ENCODE measurements at regions not wholly inside any gene's neighbourhood (a gene's known extent, or its start where the extent isn't known, plus 50 kb on each side); places are given as distances from the start of the nearest gene placed in this dataset.
"Not testable (repeated sequence)": the region's sequence is repeated elsewhere in the genome, so short reads cannot be mapped to it uniquely, and the experiment has no call there.

DNA sequence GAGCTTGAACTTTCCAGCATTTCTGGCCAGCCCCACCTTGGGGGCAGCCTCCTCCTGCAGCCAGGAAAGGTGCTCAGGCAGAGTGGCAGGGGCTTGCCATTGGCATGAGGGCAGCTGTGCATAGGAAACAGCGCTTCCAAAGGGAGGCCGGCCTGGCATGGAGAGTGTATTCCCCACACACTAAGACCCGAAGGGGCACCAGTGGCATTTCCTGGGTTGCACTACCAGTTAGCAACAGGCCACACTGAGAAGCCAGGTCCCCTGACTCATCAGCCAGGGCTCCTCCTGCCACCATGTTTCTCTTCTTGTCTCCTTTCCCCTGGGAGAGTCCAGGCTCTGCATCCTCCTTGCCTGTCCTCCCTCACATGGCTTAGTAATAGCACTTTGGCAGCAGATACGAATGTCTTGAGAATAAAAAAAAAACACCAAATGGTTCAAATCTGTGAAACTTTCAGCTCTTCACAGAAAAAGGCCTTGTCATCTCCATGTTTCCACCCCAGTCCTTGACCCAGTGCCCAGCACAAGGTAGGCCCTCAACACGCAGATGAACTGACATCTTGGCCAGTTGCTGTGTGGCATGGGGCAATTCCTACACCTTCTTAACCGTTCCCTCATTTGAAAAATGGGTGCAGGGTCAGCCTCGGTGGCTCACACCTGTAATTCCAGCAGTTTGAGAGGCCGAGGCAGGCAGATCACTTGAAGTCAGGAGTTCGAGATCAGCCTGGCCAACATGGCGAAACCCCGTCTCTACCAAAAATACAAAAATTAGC lies 180.4 kb downstream of the SMAD6 start:
- DNase-seq (ENCODE audit: low read depth in 4 of 4, low spot score in 3 of 4) = no peak

DNA sequence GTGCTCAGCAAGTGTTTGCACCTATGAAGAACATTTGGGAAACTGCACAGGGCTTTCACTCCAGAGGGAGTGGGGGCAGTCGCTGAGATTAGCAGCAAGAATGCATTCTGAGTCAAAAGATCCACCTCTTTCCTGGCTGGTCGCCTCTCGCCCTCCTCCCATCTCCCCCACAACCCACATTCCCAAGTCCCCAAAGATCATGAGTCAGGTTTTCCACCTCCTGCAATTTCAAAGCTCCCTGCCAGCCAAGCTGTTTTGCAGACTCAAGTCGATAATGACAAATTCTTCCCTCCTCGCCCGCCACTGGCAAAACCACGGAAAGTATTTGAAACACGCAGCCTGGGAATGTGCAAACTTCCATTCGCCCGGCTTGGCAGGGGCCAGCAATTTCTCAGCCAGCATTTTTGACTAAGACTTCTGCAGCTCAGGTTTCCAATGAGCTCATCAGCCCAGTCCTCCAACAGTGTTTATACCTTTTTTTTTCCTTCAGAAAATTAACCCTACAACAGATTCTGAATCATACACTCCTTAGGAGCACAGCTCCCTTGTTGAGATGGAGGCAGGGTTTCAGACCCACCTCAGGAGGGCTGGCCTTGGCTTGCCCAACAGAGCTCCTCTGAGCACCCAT lies 181.4 kb downstream of the SMAD6 start:
- peak; percentile 35 to 72 (median 60) for DNase-seq (ENCODE audit: low read depth in 4 of 4, low spot score in 3 of 4)

DNA sequence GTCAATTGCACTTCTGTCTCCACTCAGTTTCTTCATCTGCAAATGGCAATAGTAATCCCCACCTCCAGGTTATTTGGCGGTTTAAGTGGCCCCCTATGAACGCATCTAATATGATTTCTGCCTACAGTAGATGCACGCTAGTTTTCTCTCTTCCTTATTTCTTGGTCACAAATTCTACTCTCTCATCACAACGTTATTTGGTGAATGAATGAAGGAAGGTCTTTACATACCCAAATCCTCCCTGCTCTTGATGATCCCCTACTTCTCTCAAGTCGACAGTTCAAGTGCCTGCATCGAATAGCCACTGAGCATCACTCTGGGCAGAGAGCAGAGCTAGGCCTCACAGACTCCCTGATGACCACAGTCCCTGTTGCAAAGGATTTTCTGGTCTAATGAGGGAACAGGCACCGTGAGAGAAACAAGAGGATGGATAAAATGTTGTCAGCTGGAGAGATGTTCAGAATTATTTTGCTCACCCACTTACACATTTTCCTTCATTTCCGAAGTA lies 181.2 kb upstream of the SMAD3 start:
- no peak for DNase-seq (ENCODE audit: low read depth in 4 of 4, low spot score in 3 of 4)

DNA sequence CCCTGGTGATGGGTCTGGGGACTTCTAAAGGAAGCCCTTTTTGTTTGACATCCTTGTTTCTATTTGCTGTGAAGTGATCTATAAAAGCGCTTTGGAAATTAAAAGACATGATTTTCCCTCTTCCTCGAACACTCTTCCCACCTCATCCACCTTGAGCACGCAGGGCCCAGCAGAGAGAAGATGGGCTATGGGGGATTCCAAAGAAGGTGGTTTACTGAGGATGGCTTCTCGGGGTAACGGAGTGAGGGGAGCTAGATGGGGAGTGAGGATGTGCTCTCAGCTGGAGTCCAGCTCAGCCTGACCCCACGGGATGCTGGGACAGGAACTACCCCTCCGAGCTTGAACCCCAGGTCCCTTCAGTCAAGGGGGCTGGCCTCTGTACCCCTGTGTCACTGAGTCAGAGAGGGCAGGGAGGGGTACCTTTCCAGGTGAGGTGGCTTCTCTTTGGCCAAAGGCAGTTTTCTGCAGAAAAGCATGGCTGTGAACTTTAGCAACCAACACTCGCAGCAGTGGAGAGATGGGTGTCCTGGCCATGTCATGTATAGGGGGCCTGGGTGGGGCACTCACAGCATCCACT lies 180.7 kb upstream of the SMAD3 start:
- no peak for DNase-seq (ENCODE audit: low read depth in 4 of 4, low spot score in 3 of 4)

DNA sequence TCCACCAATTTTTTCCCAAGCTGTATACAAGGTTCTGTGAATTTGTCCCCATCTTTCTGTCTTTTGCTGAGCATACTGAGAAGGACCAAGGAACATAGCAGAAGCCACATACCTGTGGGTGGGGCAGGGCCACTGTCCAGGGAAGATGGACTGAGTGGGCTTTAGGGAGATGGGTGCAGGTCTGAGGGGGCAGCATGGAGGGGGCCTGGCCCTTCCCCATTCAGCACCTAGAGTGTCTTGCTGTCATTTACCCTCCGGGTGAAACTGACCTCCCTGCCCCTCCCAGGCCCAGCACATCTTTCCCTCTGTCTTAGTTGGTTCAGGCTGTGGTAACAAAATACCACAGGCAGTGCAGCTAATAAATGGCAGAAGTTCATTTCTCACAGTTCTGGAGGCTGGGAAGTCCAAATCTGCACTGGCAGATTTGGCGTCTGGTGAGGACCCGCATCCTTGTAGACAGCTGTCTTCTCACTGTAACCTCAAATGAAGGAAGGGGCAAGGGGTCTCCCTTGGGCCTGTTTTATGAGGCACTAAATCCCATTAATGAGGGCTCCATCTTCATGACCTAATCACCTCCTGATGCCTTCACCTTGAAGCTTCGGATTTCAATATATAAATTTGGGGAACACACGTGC lies 180.0 kb upstream of the SMAD3 start:
- no peak for DNase-seq (ENCODE audit: low read depth in 4 of 4, low spot score in 3 of 4)

DNA sequence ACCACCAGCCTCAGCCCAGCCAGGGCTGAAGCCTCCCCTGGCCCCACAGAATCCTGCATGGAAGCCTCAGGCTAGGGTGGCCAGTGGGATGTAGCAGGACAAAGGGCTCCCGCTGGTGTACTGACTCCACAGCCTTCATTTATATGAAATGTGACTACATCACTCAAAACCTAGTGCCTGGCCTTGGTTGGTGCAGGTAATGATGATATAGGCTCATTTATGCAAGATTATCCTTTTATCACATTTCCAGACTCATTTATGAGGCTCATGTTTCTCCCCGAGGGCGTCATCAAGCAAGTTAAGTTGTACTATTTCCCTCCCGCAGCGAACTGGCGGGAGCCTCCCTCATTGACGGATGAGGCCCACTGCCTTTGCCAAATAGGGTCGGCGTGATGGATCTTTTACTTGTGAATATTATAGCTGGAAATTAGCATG lies 179.1 kb upstream of the SMAD3 start:
- no peak for DNase-seq (ENCODE audit: low read depth in 4 of 4, low spot score in 3 of 4)

DNA sequence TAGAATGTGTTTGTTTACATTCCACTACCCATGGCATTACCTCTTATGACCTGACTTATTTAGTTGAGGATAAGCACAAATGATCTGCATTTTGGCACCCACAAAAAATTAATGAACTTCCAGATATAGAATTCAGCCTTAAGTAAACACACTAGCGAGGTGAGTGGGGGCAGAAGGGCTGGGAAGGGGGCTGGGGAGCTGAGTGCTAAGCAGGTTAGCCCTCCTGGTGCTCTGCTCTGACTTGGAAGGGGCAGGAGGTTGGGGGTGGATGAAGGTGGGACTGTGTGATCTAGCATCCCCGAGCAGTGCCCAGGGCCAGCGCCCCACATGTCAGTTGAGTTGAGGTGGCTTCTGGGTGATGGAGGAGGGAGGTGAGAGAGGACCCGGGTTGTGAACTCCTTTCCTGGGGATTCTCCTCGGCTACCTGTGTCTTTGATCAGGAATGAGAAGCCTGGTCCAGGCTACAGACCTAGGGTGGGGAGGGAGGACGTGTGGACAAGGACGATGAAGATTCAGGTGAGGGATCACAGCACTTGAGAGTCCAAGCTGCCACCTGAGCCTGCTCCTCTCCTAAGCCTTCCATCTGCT lies 178.6 kb upstream of the SMAD3 start:
- no peak for DNase-seq (ENCODE audit: low read depth in 4 of 4, low spot score in 3 of 4)

DNA sequence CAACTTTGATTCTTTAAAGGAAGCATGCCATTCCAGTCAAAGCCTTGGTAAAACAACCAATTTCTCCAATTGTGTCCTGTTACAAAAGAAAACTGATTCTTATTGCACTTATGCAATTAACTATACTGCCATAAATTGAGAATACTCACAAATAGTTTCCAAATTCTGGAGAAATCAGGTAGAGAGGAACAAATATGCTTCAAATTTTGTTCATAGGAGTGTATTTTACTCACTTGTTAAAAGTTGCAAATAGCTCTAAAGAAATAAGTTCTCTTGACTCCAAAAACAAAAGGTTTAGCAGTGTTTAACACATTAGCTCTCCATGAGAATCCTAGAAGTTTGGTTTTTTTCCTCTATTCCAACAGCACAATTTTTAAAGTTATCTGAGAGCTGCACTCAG lies 176.1 kb upstream of the SMAD3 start:
- DNase-seq (ENCODE audit: low read depth in 4 of 4, low spot score in 3 of 4) = not testable (repeated sequence)

DNA sequence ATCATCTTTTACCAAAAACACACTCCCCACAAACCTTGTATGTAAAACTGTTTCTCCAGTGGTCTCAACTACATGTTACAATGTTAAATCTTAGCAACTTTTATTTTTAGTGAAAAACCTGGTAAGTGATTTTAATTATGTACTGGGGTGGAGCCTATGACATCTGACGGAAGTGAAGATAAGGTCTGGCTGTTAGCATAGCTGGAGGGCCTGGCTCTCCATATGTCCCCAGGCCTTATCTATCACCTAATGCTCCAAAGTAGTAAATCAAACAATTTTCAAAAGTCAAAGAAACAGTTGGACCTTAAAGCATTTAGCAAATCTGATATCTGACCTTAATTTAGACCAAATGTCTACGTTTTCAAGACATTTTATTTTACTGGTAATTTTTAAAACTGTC lies 173.6 kb upstream of the SMAD3 start:
- no peak for DNase-seq (ENCODE audit: low read depth in 4 of 4, low spot score in 3 of 4)

DNA sequence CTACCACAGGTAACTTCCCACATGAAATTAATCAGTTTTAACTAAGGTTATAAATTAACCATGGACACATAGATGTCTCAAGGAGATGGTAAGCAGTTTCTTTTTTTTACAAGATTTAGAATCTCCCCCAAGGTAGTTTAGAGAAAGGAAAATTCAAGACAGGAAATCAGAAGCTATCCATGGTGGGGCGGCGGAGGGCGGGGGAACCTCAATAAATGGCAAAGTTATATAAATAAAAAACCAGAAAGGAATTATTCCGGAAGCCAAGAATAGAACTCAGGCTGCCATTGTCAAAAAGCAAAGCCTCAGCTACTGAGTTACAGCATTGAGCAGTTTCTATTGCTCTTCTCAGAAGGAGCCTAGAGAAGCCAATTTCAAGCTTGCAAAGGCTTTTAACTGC lies 172.1 kb upstream of the SMAD3 start:
- DNase-seq (ENCODE audit: low read depth in 4 of 4, low spot score in 3 of 4) = no peak

DNA sequence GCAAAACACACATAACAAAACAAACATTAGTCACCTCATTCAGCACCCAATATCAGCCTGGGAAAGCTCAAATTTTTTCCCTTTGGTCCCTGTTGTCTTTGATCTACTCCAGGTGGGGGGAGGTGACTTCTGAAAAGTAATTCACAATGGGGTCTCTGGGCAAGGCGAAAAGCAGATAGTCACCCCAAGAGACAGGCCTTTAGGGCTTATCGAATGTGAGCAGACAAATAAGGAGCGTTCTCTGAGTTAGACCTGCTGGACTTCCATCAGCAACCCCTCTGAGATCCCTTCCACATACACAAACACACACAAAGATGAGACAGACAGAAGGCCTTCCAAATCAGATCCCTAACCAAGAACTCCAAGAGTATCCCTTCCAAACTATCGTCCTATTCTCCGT lies 171.0 kb upstream of the SMAD3 start:
- no peak for DNase-seq (ENCODE audit: low read depth in 4 of 4, low spot score in 3 of 4)

DNA sequence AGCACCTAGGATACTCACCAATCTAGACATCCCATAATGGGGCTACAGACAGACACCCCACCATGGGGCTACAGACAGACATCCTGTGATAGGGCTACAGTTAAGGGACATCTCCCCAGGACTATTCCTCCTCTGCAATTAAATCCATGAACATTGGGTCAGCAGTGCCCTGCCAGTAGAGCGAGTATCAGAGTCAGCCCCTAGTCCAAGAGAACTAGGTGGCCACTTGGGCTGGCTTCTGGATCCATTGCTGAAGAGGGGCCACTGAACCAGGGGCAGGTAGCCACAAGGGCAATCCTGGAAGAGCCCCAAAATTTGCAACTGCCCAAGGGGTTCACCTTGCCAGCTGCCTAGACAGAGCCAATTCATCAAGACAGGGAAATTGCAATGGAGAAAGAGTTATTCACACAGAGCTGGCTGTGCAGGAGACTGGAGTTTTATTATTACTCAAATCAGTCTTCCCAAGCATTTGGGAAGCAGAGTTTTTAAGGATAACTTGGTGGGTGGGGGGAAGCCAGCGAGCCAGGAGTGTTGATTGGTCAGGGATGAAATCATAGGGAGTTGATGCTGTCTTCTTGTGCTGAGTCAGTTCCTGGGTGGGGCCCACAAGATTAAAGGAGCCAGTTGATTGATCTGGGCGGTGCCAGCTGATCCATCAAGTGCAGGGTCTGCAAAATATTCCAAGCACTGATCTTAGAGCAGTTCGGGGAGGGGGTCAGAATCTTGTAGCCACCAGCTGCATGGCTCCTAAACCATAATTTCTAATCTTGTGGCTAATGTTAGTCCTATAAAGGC lies 170.2 kb upstream of the SMAD3 start:
- no peak for DNase-seq (ENCODE audit: low read depth in 4 of 4, low spot score in 3 of 4)

DNA sequence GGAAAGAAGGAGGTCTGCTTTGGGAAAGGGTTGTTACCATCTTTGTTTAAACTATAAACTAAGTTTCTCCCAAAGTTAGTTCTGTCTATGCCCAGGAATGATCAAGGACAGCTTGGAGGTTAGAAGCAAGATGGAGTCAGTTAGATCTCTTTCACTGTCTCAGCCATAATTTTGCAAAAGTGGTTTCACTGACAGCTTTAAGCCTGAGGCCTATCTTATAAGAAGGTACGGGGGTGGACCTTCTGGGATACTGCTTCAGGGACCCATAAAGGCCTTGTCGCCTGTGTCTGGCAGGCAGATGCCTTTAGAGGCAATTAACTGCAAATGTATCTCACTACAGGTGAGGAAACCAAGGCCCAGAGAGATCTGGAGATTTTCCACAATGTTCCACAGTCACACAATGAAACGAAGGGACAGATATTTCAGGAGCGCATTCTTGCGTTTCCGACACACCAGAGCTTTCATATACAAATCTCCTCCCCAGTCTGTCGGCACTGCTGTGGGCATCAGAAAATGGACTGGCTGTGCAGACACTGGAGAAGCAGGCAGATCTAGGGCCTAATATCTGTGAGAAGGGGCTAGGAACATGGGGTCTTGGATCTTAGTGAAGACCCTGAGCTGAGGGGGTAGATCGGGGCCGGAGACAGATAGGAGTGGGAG lies 169.5 kb upstream of the SMAD3 start:
- no peak for DNase-seq (ENCODE audit: low read depth in 4 of 4, low spot score in 3 of 4)

DNA sequence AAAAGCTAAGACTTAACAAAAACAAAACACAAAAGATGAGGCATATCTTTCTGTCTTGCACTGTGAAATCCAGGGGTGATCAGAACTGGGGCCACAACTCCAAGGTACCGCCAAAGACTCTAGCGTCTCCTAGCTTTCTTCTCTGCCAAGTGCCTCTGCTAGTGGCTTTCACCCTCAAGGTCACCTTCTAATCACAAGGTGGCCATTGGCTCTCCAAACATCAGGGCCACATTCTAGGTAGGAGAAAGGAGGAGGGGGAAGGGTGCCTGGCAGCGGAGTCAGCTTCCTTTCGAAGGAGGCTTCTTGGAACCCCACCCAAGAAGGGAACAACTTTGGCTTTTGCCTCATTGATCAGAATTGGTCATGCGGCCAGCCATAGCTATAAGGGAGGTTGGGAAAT lies 168.8 kb upstream of the SMAD3 start:
- DNase-seq (ENCODE audit: low read depth in 4 of 4, low spot score in 3 of 4) = no peak

DNA sequence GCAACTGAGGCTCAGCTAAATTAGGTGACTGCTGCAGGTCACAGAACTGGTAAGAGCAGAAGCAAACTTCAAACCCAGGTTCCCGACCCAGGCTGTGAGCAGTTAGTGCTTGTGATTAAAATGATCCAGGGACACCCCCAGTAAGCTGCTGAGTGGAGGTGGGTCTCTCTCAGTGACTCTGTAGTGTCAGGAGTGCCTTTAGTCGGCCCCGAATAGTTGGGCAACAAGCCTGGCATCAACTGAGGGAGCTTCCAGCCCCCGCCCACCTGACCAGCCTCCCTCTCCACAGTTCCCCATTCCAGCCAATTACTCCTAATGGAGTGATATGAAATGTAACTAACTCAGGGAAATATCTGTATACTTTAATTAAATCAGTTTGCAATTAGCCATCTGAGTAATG lies 168.0 kb upstream of the SMAD3 start:
- no peak for DNase-seq (ENCODE audit: low read depth in 4 of 4, low spot score in 3 of 4)

DNA sequence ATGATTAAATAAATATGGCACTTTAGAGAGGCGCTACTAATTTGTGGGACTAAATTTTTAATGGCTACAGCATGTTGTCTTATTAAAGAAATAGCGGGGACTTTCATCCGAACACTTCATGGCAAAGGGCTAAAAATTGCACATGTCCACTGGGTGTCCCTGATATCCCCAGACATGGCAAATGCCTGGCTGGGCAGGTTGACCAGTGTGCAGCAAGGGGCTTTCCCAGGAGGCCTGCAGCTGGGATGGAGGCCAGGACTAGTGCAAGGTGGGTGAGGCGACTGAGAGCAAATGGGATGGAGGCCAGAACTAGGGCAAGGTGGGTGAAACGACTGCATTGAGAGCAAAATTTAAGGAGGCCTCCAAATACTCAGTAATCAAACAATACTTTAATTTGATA lies 167.4 kb upstream of the SMAD3 start:
- DNase-seq (ENCODE audit: low read depth in 4 of 4, low spot score in 3 of 4) = no peak

DNA sequence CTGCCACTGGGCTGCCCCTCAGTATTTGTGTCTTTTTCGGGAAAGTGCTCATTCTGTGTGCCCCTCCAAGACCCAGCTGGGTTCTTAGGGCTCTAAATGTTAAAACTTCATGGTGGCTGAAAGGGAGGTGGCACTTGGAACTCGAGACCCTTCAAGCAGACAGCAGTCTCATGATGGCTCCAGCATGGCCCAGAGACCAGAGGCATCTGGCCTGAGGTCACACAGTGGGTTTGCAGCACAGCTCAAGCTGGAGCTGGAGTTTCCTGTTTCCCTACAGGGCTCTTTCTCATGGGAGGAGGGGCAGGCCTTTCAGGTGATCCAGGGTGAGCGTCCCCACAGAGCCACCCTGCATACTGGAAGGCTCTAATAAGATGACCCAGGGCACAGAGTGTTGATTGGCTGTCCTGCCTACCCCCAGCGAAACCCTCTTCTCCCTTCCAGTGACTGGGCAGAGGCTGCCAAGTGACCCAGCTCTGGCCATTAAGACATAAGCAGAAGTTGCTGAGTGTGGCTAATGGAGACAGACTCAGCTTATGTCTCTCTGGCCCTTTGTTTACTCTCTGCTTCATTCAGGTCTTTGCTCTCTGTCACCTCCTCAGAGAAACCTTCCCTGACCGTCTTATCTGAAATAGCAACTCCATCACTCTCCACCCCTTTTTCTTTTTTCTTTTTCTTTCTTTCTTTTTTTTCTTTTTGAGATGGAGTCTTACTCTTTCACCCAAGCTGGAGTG lies 166.6 kb upstream of the SMAD3 start:
- DNase-seq (ENCODE audit: low read depth in 4 of 4, low spot score in 3 of 4) = no peak

DNA sequence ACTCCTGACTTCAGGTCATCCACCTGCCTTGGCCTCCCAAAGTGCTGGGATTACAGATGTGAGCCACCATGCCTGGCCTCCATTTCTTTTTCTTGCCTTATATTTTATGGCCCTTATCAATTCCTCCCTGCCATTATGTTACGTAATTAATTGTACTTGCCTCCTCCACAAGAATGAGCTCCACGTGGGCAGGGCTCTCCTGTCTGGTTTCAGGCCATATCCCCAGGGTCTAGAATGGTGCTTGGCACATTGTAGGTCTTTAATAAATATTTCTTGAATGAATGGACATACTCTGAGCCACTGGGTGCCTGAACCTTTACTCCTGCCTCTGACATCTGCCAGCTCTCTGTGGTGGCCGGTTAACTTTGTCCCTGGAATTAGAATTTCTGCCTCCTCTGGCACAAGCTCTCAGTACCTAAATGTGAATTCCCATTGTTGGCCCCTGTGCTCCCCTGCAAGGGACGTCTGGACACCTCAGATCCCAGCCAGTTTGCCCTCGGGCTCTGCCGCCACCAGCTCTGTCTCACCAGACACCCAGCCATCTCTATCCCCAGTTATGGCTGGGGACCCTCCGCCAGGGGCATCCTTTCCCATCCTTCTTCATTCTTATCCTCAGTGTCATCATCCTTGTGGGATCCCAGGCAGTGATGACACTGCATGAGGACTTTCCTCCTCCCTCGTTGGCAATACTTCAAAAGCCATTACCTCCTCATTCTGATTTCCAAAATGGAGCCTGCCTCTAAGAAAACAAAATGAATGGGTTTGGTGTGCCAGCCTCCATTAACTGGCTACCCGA lies 165.6 kb upstream of the SMAD3 start:
- no peak for DNase-seq (ENCODE audit: low read depth in 4 of 4, low spot score in 3 of 4)
